ENCODE measurements at regions not wholly inside any gene's neighbourhood (a gene's known extent, or its start where the extent isn't known, plus 50 kb on each side); places are given as distances from the start of the nearest gene placed in this dataset.

- Histone ChIP-seq H3K4me2 (no peak overlapping the region), H3K27me3 (no peaks in the 10 kb centered on the region), H3F3A (ENCODE audit: low read depth) (no peaks in the 10 kb centered on the region), H3K4me1 (no peaks in the 10 kb centered on the region), H3K79me2 (ENCODE audit: low read depth) (no peaks in the 10 kb centered on the region), H3K9ac (no peak overlapping the region), H3K36me3 (no peaks in the 10 kb centered on the region), H3K9me3 (ENCODE audit: low read depth) (no peaks in the 10 kb centered on the region), H4K20me1 (ENCODE audit: low read depth) (no peaks in the 10 kb centered on the region), H3K4me3 (no peak overlapping the region), H3K27ac (no peak overlapping the region), H2AFZ (replicated peaks) (no peak overlapping the region)
- H3K27me3 Mint-ChIP-seq (ENCODE audit: insufficient read depth, low read depth), result peaks cover 4% of the 10 kb centered on the region
- H3K27ac Mint-ChIP-seq, result no peak overlapping the region
- no peak overlapping the region for H3K4me3 Mint-ChIP-seq
- no peaks in the 10 kb centered on the region for H3K4me1 Mint-ChIP-seq
- no peaks in the 10 kb centered on the region for H3K36me3 Mint-ChIP-seq
- no peaks in the 10 kb centered on the region for H3K9me3 Mint-ChIP-seq
- no peak for TF ChIP-seq EZH2phosphoT487 (IDR thresholded peaks at IDR 0.05)
- no peak for TF ChIP-seq CTCF (IDR thresholded peaks at IDR 0.05)
- no peak for TF ChIP-seq EZH2 (IDR thresholded peaks at IDR 0.05)
- no peak for DNase-seq (ENCODE audit: low spot score)
These were observed 65.0 kb upstream of the NPAS2 start for GRCh38 chr2:100754951-100755350.

DNA sequence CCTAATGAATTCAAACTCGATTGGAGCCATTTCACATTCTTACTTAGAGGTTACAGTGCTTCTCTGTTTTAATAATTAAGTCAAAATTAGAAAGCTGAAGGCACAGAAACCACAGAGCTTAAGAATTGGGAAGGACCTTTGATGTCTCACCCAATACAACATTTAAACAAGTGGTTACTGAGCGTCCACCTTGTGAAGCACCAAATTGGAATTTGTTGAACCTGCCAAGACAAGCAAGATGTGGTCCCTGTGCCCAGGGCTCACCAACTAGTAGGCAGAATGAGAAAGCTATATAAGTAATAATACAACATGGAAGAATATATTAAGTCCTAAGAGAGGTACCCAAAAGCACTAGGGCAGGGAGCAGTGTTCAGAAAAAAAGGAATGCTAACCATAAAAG, 64.5 kb upstream of the NPAS2 start:
- TF ChIP-seq CTCF (IDR thresholded peaks at IDR 0.05) (no peak), EZH2phosphoT487 (IDR thresholded peaks at IDR 0.05) (no peak), EZH2 (IDR thresholded peaks at IDR 0.05) (no peak)
- Histone ChIP-seq H3K4me2 (no peak overlapping the region), H2AFZ (replicated peaks) (no peak overlapping the region), H3K36me3 (no peaks in the 10 kb centered on the region), H3K27ac (no peak overlapping the region), H3K4me1 (no peaks in the 10 kb centered on the region), H4K20me1 (ENCODE audit: low read depth) (no peaks in the 10 kb centered on the region), H3K9me3 (ENCODE audit: low read depth) (no peaks in the 10 kb centered on the region), H3F3A (ENCODE audit: low read depth) (no peaks in the 10 kb centered on the region), H3K27me3 (no peaks in the 10 kb centered on the region), H3K79me2 (ENCODE audit: low read depth) (no peaks in the 10 kb centered on the region), H3K9ac (no peak overlapping the region), H3K4me3 (no peak overlapping the region)
- no peak overlapping the region for H3K27ac Mint-ChIP-seq
- no peak overlapping the region for H3K4me3 Mint-ChIP-seq
- H3K9me3 Mint-ChIP-seq, result no peaks in the 10 kb centered on the region
- peaks cover 4% of the 10 kb centered on the region for H3K27me3 Mint-ChIP-seq (ENCODE audit: insufficient read depth, low read depth)
- no peaks in the 10 kb centered on the region for H3K36me3 Mint-ChIP-seq
- no peak for DNase-seq (ENCODE audit: low spot score)
- H3K4me1 Mint-ChIP-seq, result no peaks in the 10 kb centered on the region

DNA sequence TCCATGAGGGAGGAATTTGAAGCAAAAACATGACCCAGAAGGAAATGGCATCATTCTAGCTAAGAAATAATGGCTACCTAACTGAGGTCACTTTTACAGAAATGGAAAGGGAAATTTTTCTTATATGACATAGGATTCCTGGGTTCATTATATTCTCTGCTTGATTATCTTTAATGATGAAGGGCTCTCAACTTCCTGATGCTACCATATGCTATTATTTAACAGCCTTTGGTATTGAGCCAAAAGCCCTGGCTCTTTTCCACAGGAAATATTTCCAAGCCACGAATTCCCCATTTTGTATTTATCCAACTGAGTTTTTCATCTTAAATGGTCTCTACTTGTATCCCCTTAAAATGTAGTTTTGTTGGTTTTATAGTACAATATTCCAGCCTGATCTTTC, 63.2 kb upstream of the NPAS2 start:
- TF ChIP-seq EZH2phosphoT487 (IDR thresholded peaks at IDR 0.05), result no peak
- TF ChIP-seq CTCF (IDR thresholded peaks at IDR 0.05), result no peak
- TF ChIP-seq EZH2 (IDR thresholded peaks at IDR 0.05), result no peak
- Mint-ChIP-seq H3K27me3 (ENCODE audit: insufficient read depth, low read depth) (peaks cover 4% of the 10 kb centered on the region), H3K9me3 (no peaks in the 10 kb centered on the region), H3K4me3 (no peak overlapping the region), H3K4me1 (no peaks in the 10 kb centered on the region), H3K36me3 (no peaks in the 10 kb centered on the region), H3K27ac (no peak overlapping the region)
- H3K9me3 ChIP-seq (ENCODE audit: low read depth), result no peaks in the 10 kb centered on the region
- H3K4me2 ChIP-seq, result no peak overlapping the region
- H3K27me3 ChIP-seq, result no peaks in the 10 kb centered on the region
- DNase-seq (ENCODE audit: low spot score), result no peak
- H3K79me2 ChIP-seq (ENCODE audit: low read depth), result no peaks in the 10 kb centered on the region
- no peak overlapping the region for H3K4me3 ChIP-seq
- no peak overlapping the region for H3K27ac ChIP-seq
- no peaks in the 10 kb centered on the region for H3F3A ChIP-seq (ENCODE audit: low read depth)
- H3K36me3 ChIP-seq, result no peaks in the 10 kb centered on the region
- H4K20me1 ChIP-seq (ENCODE audit: low read depth), result no peaks in the 10 kb centered on the region
- no peaks in the 10 kb centered on the region for H3K4me1 ChIP-seq
- no peak overlapping the region for H3K9ac ChIP-seq
- no peak overlapping the region for H2AFZ ChIP-seq (replicated peaks)
